GM12865 (cell line): ENCODE measurements at regions not wholly inside any gene's neighbourhood (a gene's known extent, or its start where the extent isn't known, plus 50 kb on each side); places are given as distances from the start of the nearest gene placed in this dataset.
"Not testable (repeated sequence)": the region's sequence is repeated elsewhere in the genome, so short reads cannot be mapped to it uniquely, and the experiment has no call there.

Experiments used
- DNase-seq: peaks from one replicate; pipeline ENCODE4 v3.0.0; 2010; ENCODE audit warnings: low read depth
- H3K4me3 ChIP-seq: 2 replicates; pipeline ENCODE4 v1.5.1; 2011; ENCODE audit warnings: mild to moderate bottlenecking, low read depth, low read length, control low read depth
- TF ChIP-seq, protein P1 (sequence below): IDR thresholded peaks from 2 replicates; pipeline ENCODE4 v1.5.1; 2011; ENCODE audit warnings: low read length, control low read depth, low read depth, inconsistent platforms; ENCODE audit not compliant: insufficient read depth; ENCODE audit errors: missing control alignments

DNA sequence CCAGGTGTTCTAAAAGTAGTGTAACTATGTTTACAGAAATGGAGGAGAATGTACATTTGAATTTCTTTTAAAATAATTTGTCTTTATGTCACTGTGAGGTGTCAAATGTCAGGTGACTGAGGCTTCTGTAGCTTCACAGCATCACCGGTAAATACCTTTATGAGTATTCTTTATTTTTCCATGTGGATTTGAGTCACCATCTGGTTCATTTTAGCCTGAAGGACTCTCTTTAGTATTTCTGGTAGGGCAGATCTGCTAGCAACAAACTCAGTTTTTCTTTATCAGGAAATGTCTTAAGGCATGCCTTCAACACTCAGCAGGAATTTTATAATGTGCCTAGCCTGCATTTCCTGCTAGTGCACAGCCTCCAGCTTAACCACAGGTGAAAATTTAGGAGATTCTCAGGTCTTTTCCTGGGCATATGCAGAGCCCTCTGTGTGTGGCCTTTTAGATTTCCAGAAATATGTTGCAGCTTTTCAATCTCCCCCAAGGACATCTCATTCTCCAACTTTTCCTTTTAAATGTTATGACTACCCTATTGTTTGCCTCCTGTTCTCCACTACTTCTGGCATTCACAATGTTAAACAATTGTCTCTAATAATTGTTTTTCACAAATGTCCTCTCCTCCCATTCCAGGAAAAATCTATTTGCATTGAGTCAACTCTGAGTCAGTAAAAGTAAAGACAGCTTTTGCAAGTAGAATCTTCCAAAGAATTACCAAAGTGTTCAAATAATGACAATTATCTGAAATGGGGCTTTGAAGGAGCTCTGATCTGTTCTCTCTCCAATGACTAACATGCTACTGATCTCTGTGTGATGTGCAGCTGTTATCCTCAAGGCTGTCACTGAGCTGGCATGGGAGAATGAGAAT, 239.4 kb upstream of the CPHXL start:
- TF ChIP-seq, protein P1, sequence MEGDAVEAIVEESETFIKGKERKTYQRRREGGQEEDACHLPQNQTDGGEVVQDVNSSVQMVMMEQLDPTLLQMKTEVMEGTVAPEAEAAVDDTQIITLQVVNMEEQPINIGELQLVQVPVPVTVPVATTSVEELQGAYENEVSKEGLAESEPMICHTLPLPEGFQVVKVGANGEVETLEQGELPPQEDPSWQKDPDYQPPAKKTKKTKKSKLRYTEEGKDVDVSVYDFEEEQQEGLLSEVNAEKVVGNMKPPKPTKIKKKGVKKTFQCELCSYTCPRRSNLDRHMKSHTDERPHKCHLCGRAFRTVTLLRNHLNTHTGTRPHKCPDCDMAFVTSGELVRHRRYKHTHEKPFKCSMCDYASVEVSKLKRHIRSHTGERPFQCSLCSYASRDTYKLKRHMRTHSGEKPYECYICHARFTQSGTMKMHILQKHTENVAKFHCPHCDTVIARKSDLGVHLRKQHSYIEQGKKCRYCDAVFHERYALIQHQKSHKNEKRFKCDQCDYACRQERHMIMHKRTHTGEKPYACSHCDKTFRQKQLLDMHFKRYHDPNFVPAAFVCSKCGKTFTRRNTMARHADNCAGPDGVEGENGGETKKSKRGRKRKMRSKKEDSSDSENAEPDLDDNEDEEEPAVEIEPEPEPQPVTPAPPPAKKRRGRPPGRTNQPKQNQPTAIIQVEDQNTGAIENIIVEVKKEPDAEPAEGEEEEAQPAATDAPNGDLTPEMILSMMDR: no peak
- no peak for DNase-seq

DNA sequence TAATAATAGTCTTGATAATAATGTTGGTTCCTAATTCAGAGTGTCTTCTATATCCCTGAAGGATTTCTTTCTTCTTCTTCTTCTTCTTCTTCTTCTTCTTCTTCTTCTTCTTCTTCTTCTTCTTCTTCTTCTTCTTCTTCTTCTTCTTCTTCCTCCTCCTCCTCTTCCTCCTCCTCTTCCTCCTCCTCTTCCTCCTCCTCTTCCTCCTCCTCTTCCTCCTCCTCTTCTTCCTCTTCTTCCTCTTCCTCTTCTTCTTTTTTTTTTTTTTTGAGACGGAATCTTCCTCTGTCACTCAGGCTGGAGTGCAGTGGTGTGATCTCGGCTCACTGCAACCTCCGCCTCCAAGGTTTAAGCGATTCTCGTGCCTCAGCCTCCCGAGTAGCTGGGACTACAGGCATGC, 242.8 kb upstream of the CPHXL start:
- not testable (repeated sequence) for DNase-seq, H3K4me3 ChIP-seq

More for the DNA sequence above, 239.4 kb upstream of the CPHXL start:
- no peak overlapping the region for H3K4me3 ChIP-seq

DNA sequence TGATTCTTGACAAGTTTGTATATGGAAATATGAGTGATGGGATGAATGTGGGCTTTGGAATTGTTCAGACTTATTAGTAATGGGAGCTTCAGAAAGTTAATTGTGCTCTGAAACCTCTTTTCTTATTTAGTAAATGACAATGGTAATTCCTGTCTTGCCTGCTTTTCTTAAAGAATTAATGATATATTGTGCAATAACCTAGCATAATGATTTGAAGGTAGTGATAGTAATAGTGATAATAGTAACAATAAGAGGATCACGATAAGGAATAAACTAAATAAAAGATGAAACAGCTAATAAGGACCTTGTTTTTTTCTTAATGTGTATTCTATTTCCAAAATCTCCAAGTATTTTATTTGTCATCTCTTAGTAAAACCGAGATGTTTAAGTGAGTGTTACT, 245.0 kb upstream of the CPHXL start:
- no peak for DNase-seq

DNA sequence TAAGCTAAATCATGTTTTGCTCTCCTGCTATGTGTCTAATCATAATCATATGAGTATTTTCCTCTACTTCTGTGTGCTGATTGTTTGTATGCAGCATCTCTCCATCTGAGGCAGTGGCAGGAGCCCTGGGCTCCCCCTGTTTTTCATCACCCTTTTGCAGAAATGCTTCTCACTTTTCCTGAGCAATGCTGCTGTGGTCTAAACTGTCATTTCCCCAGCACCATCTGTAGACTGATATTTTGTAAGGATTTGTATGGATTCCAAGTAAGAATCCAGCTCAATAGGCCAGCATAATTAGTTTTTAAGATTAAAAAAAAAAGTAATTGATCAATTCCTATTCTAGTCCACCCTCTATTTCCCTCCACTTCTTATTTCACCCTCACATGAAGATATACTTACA, 257.0 kb upstream of the CPHXL start:
- H3K4me3 ChIP-seq: no peak overlapping the region
- TF ChIP-seq, protein P1: no peak
- DNase-seq: no peak

More for the DNA sequence above, 245.0 kb upstream of the CPHXL start:
- no peak overlapping the region for H3K4me3 ChIP-seq
- TF ChIP-seq, protein P1: no peak

DNA sequence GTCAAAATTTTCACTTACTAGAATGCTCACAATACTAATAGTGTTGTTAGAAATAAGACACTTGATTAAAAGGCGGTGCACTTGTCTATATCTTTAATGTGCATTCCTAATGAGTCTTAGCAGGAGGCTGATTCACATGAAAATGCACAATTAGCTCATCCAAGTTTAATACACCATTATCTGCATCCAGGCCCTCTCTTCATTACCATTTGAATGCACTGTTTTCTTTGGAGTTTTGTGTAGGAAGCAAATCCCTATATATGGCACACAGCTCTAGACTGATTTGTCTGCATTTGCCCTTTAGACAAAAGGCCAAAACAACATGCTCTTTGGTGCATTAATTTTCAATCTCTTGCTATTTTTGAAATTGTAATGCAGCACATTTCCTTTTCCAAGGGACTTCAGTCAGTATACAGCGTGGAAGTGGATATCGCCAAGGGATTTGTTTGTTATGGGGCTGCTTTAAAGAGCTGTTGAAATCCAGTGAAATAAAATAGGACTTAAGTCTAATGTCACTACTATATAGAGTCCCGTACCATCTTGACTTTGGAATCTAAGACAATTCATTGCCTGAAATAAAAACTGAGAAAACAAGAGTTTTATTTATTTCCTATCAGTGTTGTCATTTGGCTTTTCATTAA, 257.6 kb upstream of the CPHXL start:
- DNase-seq: no peak
- no peak overlapping the region for H3K4me3 ChIP-seq
- TF ChIP-seq, protein P1: no peak

DNA sequence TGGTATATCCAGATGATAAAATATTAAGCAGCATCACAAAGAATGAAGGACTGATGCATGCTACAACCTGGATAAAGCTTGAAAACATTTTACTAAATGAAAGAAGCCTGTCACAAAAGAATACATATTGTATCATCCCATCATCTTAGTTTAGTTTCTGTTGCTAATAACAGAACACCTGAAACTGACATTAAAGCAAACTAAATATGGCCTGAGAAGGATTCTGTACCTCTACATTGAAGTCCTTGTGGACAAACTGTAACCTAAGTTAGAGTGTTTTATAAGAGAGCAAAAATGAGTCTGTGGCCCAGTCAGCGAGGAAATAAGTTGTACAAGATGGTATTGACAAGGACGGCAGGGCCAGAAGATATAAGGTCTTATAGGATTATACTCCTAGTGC, 261.0 kb upstream of the CPHXL start:
- H3K4me3 ChIP-seq: no peak overlapping the region
- TF ChIP-seq, protein P1: no peak
- no peak for DNase-seq

DNA sequence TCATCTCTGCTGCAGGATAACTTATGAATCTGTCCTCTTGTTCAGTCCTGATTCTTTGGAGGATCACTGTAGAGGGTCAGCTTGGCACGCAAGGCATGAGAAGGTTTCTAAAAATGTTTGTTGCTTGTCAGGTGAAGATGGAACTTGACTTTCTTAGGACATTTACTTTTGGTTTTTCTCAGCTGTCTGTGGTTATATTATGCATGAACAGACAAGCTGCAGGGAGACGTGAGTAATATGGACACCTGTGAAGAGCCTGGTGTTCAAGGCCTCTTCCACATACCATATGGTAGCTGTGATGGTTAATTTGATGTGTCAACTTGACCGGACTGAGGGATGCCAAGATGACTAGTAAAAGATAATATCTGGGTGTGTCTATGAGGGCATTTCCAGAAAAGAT, 270.2 kb upstream of the CPHXL start:
- H3K4me3 ChIP-seq: no peak overlapping the region
- TF ChIP-seq, protein P1: no peak
- DNase-seq: peak; percentile 64
